ENCODE measurements at regions not wholly inside any gene's neighbourhood (a gene's known extent, or its start where the extent isn't known, plus 50 kb on each side); places are given as distances from the start of the nearest gene placed in this dataset.

GRCh38 chr9:16125629-16126028, 572.8 kb downstream of the CCDC171 start:
- no peaks in the 10 kb centered on the region for H3K9me3 ChIP-seq
- H3K27ac ChIP-seq: no peak overlapping the region
- TF ChIP-seq CTCF (IDR thresholded peaks at IDR 0.05): no peak
- no peaks in the 10 kb centered on the region for H3K27me3 ChIP-seq (replicated peaks; ENCODE audit: insufficient read depth)
- DNase-seq (ENCODE audit: low spot score) (no peak), ATAC-seq (ENCODE audit: insufficient number of reproducible peaks, low FRiP score, low read depth) (no peak)
- H3K4me1 ChIP-seq (ENCODE audit: control insufficient read depth in 1 of 2, low read depth in 2 of 2): no peaks in the 10 kb centered on the region
- no peaks in the 10 kb centered on the region for H3K36me3 ChIP-seq
- H3K4me3 ChIP-seq: no peak overlapping the region

DNA sequence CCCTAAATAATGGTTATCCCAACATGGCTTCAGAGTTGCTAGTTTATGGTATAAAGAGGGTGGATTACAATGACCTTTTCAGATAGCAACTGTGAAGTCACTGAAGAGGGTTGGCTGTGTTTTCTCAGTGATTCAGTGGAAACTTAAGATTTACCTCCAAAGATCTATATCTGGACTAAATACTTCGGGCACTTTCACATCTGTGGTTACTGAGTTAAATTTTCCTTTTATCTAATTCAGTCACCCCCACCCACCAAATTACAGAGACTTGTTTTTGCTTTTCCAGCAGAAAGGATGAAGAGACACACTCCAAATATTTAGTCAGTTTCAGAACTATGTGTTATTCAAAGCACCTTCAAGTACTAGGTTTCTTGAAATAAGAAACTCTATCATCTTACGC, 573.2 kb downstream of the CCDC171 start:
- no peak overlapping the region for H3K4me3 ChIP-seq
- H3K9me3 ChIP-seq: no peaks in the 10 kb centered on the region
- no peaks in the 10 kb centered on the region for H3K4me1 ChIP-seq (ENCODE audit: control insufficient read depth in 1 of 2, low read depth in 2 of 2)
- TF ChIP-seq CTCF (IDR thresholded peaks at IDR 0.05): no peak
- H3K27me3 ChIP-seq (replicated peaks; ENCODE audit: insufficient read depth): no peaks in the 10 kb centered on the region
- no peaks in the 10 kb centered on the region for H3K36me3 ChIP-seq
- no peak overlapping the region for H3K27ac ChIP-seq
- ATAC-seq (ENCODE audit: insufficient number of reproducible peaks, low FRiP score, low read depth) (no peak), DNase-seq (ENCODE audit: low spot score) (no peak)

DNA sequence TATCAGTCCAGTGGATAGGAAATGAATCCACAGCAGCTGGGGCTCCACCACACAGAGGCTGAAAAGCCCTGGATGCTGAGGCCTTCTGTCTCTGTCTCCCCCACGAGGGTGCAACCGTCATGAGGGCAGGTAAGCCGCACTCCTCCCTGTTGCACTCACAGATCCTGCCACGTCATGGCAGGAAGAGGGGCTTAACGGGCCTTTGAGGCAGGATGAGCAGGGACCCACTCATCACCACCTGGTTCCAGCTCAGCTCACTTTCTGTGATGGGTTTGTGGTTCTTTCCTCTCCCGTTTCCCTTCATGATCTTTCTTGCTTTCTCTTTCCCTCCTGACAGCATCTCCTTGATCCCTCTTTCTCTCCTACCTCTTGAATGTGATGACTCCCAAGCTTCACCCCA, 575.2 kb downstream of the CCDC171 start:
- H3K4me3 ChIP-seq: no peak overlapping the region
- no peaks in the 10 kb centered on the region for H3K4me1 ChIP-seq (ENCODE audit: control insufficient read depth in 1 of 2, low read depth in 2 of 2)
- no peak for TF ChIP-seq CTCF (IDR thresholded peaks at IDR 0.05)
- ATAC-seq (ENCODE audit: insufficient number of reproducible peaks, low FRiP score, low read depth) (no peak), DNase-seq (ENCODE audit: low spot score) (no peak)
- H3K27ac ChIP-seq: no peak overlapping the region
- H3K36me3 ChIP-seq: no peaks in the 10 kb centered on the region
- H3K27me3 ChIP-seq (replicated peaks; ENCODE audit: insufficient read depth): no peaks in the 10 kb centered on the region
- no peaks in the 10 kb centered on the region for H3K9me3 ChIP-seq

- no peak for TF ChIP-seq CTCF (IDR thresholded peaks at IDR 0.05)
- no peak overlapping the region for H3K27ac ChIP-seq
- no peak overlapping the region for H3K4me3 ChIP-seq
- no peaks in the 10 kb centered on the region for H3K9me3 ChIP-seq
- DNase-seq (ENCODE audit: low spot score): no peak
- peaks cover 0 to 7% of the 10 kb centered on the region in 2 donors for H3K4me1 ChIP-seq (ENCODE audit: control insufficient read depth in 1 of 2, low read depth in 2 of 2)
- ATAC-seq (ENCODE audit: insufficient number of reproducible peaks, low FRiP score, low read depth): no peak
- no peaks in the 10 kb centered on the region for H3K36me3 ChIP-seq
- no peaks in the 10 kb centered on the region for H3K27me3 ChIP-seq (replicated peaks; ENCODE audit: insufficient read depth)
These were observed 578.4 kb downstream of the CCDC171 start for GRCh38 chr9:16131264-16131663.

- Histone ChIP-seq H3K36me3 (no peaks in the 10 kb centered on the region), H3K4me3 (no peak overlapping the region), H3K9me3 (no peaks in the 10 kb centered on the region), H3K27ac (no peak overlapping the region), H3K4me1 (ENCODE audit: control insufficient read depth in 1 of 2, low read depth in 2 of 2) (peaks cover 0 to 12% of the 10 kb centered on the region in 2 donors), H3K27me3 (replicated peaks; ENCODE audit: insufficient read depth) (no peaks in the 10 kb centered on the region)
- TF ChIP-seq CTCF (IDR thresholded peaks at IDR 0.05): no peak
- DNase-seq (ENCODE audit: low spot score): no peak
- no peak for ATAC-seq (ENCODE audit: insufficient number of reproducible peaks, low FRiP score, low read depth)
These were observed 579.7 kb downstream of the CCDC171 start for GRCh38 chr9:16132513-16132912.

Data from thoracic aorta (tissue), 2 donors.